Parathyroid adenoma (tissue), 2 donors: ENCODE measurements at regions not wholly inside any gene's neighbourhood (a gene's known extent, or its start where the extent isn't known, plus 50 kb on each side); places are given as distances from the start of the nearest gene placed in this dataset.
"Not testable (repeated sequence)": the region's sequence is repeated elsewhere in the genome, so short reads cannot be mapped to it uniquely, and the experiment has no call there.

ENCODE experiments used
- H2AFZ ChIP-seq: fragments of 300-600 bp; sonication (generic); one replicate; pipeline ENCODE4 v1.7.0; 2017; ENCODE audit warnings: antibody characterized with exemption, mild to moderate bottlenecking
- H3K27ac ChIP-seq: fragments of 300-600 bp; sonication (generic); one replicate; pipeline ENCODE4 v1.7.0; 2017
- H3K27me3 ChIP-seq: fragments of 300-600 bp; sonication (generic); one replicate; pipeline ENCODE4 v1.7.0; 2017; ENCODE audit warnings: low read length; ENCODE audit not compliant: control insufficient read depth, insufficient read depth
- H3K36me3 ChIP-seq: fragments of 300-600 bp; sonication (generic); one replicate; pipeline ENCODE4 v1.7.0; 2017; ENCODE audit warnings: low read length; ENCODE audit not compliant: control insufficient read depth, insufficient read depth
- H3K4me1 ChIP-seq: fragments of 300-600 bp; sonication (generic); one replicate; pipeline ENCODE4 v1.7.0; 2017; ENCODE audit warnings: control low read depth
- H3K4me2 ChIP-seq: fragments of 300-600 bp; sonication (generic); one replicate; pipeline ENCODE4 v1.7.0; 2017; ENCODE audit warnings: low read length
- H3K4me3 ChIP-seq: fragments of 300-600 bp; sonication (generic); one replicate; pipeline ENCODE4 v1.7.0; 2017; ENCODE audit warnings: low read depth, low read length
- H3K79me2 ChIP-seq: fragments of 300-600 bp; sonication (generic); one replicate; pipeline ENCODE4 v1.7.0; 2017; ENCODE audit warnings: control low read depth
- H3K9ac ChIP-seq: fragments of 300-600 bp; sonication (generic); one replicate; pipeline ENCODE4 v1.7.0; 2017; ENCODE audit warnings: mild to moderate bottlenecking
- H3K9me3 ChIP-seq: fragments of 300-600 bp; sonication (generic); one replicate; pipeline ENCODE4 v1.7.0; 2017; ENCODE audit warnings: low read length; ENCODE audit not compliant: control insufficient read depth
- CTCF ChIP-seq: fragments of 300-600 bp; sonication (generic); IDR thresholded peaks from one replicate; pipeline ENCODE4 v1.7.0; 2017; ENCODE audit warnings: antibody characterized with exemption, mild to moderate bottlenecking
- donor health status: primary hyperparathyroidism.

GRCh38 chr14:34283590-34283989 lies 178.4 kb downstream of the SPTSSA start:
- Histone ChIP-seq H3K9me3 (no peaks in the 10 kb centered on the region), H3K27me3 (no peaks in the 10 kb centered on the region), H3K27ac (no peak overlapping the region), H3K4me1 (no peaks in the 10 kb centered on the region), H3K9ac (no peak overlapping the region), H3K36me3 (no peaks in the 10 kb centered on the region), H3K79me2 (no peaks in the 10 kb centered on the region), H3K4me2 (no peak overlapping the region), H3K4me3 (no peak overlapping the region), H2AFZ (no peak overlapping the region)
- TF ChIP-seq CTCF, result no peak

GRCh38 chr14:34277191-34277590 lies 184.8 kb downstream of the SPTSSA start:
- Histone ChIP-seq H3K9me3 (no peaks in the 10 kb centered on the region), H3K4me2 (no peak overlapping the region), H3K27ac (no peak overlapping the region), H3K79me2 (no peaks in the 10 kb centered on the region), H3K36me3 (no peaks in the 10 kb centered on the region), H3K9ac (no peak overlapping the region), H2AFZ (no peak overlapping the region), H3K27me3 (no peaks in the 10 kb centered on the region), H3K4me3 (no peak overlapping the region), H3K4me1 (no peaks in the 10 kb centered on the region)
- no peak for TF ChIP-seq CTCF

GRCh38 chr14:34275530-34275929 lies 186.5 kb downstream of the SPTSSA start:
- Histone ChIP-seq H3K4me3 (no peak overlapping the region), H3K4me1 (no peaks in the 10 kb centered on the region), H2AFZ (no peak overlapping the region), H3K79me2 (no peaks in the 10 kb centered on the region), H3K36me3 (no peaks in the 10 kb centered on the region), H3K4me2 (no peak overlapping the region), H3K9ac (no peak overlapping the region), H3K27me3 (no peaks in the 10 kb centered on the region), H3K9me3 (no peaks in the 10 kb centered on the region), H3K27ac (no peak overlapping the region)
- no peak for TF ChIP-seq CTCF

GRCh38 chr14:34275078-34275477 lies 187.0 kb downstream of the SPTSSA start:
- H3K79me2 ChIP-seq, result no peaks in the 10 kb centered on the region
- H3K36me3 ChIP-seq, result no peaks in the 10 kb centered on the region
- no peaks in the 10 kb centered on the region for H3K9me3 ChIP-seq
- no peak overlapping the region for H3K4me2 ChIP-seq
- H3K9ac ChIP-seq, result no peak overlapping the region
- H3K27me3 ChIP-seq, result no peaks in the 10 kb centered on the region
- no peak overlapping the region for H2AFZ ChIP-seq
- no peak overlapping the region for H3K27ac ChIP-seq
- H3K4me1 ChIP-seq, result no peaks in the 10 kb centered on the region
- H3K4me3 ChIP-seq, result no peak overlapping the region
- no peak for TF ChIP-seq CTCF

GRCh38 chr14:34273716-34274115 lies 188.3 kb downstream of the SPTSSA start:
- H3K4me3 ChIP-seq, H3K79me2 ChIP-seq, H2AFZ ChIP-seq, H3K4me2 ChIP-seq, H3K9ac ChIP-seq, H3K4me1 ChIP-seq, H3K27ac ChIP-seq, H3K9me3 ChIP-seq, H3K36me3 ChIP-seq, H3K27me3 ChIP-seq: not testable (repeated sequence)
